Epidermal melanocyte (primary cell): ENCODE measurements at regions not wholly inside any gene's neighbourhood (a gene's known extent, or its start where the extent isn't known, plus 50 kb on each side); places are given as distances from the start of the nearest gene placed in this dataset.

Experiments used
- DNase-seq: peaks from one replicate; pipeline ENCODE4 v3.0.0; 2011; ENCODE audit warnings: low spot score; ENCODE audit not compliant: insufficient read length

DNA sequence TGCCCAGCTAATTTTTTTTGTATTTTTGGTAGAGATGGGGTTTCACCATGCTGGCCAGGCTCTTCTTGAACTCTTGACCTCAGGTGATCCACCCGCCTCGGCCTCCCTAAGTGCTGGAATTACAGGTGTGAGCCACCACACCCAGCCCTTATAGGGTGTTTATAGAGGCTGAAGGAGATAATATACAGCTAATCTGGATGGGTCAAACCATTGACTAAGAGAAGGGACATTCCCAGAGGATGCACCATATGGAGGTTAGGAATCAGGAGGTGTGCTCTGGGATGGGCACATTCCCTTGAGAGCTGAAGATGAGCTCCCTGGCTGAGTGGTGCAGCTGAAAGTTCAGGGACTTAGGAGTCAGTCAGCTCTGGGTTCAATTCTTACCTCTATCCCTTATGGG is 68.3 kb upstream of the SHISA3 start:
- DNase-seq, result no peak

DNA sequence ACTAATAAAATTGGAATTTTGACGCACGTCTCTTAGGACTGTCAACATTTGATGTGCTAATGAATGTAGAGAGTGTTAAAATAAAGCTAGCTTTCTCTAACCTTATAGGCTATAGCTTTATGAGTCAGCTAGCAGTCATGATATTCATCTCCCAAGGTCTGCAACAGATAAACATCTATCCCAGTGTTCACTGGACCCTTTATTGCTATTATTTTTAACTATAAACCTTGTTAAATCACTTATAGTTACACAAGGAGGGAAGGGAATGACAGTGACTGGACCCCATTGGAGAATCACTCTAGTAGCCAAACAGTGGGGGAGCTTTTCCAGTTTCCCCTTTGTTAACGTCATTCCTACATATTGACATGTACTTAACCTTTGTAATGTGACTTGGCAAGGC is 67.9 kb upstream of the SHISA3 start:
- no peak for DNase-seq

DNA sequence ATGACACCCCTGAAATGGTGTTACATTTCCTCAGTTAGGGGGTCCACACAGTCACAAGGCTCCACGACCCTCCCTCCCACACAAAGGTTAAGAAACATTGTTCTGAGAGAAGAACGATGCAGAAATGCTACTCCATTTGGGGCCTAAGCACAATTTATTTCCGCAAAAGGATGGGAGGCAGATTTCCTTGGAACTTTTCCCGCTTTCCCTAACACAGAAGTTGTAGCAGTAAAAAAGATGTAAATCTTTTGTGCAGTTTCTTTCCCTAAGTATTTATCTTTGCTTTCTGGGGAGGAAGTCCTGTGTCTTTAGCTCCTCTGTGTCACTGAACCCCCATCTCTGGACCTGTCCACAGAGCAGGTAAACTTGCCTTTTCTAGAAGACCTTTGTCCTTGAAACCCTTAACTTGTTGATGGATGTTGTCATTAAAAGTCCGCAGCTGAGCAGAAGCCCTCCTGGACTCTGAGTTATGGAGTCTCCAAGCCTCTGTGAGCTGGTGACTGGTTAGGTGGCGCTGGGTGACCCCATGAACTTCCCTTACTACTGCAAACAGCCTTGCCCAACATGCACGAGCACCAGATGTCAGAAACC is 67.2 kb upstream of the SHISA3 start:
- no peak for DNase-seq

DNA sequence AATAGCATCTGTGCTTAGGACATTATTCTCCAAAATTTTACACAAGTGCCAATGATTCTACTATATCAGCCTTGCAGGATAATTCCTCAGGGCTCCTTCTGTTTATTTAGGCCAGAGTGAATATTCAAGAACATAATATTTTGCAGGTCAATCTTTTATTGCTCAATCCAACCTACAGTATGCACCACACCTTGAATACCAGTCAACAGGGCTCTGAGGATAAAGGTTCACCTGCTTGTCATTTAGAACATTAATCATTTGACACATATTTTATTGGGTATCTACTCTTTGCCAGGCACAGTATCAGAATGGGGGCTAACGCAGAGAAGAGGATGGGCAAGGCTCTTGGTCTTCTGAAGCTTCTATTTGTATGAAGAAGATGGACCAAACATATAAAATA is 66.2 kb upstream of the SHISA3 start:
- DNase-seq, result no peak

DNA sequence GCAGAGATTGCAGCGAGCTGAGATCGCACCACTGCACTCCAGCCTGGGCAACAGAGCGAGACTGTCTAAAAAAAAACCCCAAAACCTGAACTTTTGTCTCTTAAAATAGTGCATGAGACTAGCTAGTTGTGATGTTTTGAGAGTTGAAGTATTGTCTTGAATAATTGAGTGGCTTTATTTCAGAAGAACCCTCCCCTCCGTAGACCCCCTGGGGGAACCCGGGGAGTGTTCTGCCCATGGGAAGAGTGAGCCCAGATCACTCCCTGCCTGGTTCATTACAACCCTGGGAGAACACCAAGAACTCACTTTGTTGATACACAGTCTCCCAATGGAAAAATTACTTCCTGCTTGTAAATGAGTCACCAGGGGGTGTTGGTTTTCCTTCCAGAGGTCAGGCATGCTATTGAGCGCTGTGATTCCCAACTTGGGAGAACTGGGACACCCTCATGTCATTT is 65.3 kb upstream of the SHISA3 start:
- DNase-seq, result no peak

DNA sequence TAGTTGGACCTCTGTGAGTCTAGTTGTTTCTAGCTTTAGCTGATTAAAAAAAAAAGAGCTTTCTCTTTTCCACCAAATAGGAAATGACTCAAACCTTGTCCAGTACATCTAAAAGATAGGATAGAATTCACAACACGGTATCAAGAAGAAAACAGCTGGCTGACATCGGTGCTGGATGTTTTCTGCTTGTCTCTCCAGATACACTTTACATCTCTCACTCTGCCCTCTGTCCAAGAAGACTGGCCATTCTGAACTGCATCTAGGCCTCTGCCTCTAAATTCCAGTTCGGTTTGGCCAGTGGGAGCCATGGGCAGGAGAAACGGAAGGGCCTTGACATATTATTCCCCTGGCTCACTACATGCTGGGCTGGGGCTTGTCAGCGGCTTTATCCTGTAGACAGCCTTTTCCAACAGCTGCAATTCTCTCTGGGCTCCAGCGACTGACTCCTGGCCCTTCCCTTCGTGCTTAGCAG is 57.3 kb upstream of the SHISA3 start:
- DNase-seq, result no peak

DNA sequence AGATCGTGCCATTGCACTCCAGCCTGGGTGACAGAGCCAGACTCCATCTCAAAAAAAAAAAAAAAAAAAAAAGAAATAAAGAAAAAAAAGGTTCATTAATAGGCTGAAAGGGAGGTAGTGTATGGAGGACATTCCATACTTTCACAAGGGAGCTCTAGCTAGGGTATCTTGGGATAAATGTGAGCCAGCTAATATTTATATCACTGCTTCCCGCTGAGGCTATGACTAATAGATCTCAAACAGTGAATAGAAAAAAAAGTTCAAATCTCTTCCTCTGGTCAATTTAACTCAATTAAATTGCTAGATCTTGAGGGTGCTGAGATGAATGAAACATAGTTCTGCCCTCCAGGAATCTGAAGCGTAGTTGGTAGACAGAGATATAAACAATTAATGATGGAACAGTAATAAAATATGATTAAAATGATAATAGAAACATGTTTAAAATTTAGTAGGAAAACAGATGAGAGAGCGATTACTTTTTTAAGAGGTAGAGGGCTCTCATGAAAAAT is 55.7 kb upstream of the SHISA3 start:
- no peak for DNase-seq

DNA sequence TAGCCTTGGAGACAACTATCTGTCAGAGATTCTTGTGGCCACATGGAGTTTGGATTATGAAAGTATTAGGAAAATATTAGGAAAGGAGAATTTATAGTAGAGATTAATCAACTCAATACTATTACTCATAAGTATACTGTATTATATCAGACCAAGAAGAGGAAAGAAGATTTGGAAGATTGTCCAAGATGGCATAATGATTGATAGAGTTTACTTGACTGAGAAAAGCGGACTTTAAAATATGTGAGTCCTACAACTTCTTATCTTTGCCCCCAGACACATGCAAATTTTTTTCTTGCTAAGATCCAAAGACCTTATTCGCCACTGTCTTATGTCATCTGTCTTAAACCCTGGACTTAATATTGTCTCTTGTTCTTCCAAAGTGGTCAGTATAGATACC is 54.8 kb upstream of the SHISA3 start:
- no peak for DNase-seq

DNA sequence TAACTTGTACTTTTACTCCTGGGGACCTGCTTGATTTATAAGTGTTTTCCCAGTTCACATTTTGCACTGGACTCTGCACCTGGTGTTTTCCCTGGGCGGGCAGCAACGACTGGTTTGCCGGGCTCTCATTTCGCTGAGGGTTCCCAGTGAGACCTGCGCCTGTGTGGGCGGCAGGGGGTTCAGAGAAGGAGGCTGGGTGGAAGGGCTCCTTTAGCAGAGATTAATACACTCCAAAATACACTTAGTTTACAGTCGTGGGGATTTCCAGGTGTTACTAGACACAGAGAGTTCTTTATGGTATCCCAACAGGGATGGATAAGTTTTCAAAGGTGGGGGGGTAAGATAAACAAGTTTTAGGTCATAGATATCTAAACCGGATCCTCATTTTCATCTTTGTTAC is 53.0 kb upstream of the SHISA3 start:
- DNase-seq, result no peak

DNA sequence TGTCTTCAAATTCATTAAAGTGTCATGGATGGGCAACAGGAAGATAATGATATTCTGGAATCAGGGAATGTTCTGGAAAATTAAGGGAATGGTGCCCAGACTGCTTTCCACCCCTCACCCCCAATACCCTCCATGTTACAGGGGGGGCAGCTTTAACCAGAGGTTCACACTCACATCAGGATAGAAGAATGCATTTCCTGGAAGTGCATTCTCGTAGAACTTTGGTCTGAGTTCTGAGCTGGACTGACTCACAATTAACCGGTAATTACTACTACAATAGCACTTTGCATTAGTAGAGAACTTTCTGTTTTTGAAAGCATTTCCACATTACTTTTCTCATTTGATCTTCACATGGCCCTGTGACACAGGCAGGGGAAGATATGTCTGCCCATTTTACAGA is 52.5 kb upstream of the SHISA3 start:
- DNase-seq, result no peak

DNA sequence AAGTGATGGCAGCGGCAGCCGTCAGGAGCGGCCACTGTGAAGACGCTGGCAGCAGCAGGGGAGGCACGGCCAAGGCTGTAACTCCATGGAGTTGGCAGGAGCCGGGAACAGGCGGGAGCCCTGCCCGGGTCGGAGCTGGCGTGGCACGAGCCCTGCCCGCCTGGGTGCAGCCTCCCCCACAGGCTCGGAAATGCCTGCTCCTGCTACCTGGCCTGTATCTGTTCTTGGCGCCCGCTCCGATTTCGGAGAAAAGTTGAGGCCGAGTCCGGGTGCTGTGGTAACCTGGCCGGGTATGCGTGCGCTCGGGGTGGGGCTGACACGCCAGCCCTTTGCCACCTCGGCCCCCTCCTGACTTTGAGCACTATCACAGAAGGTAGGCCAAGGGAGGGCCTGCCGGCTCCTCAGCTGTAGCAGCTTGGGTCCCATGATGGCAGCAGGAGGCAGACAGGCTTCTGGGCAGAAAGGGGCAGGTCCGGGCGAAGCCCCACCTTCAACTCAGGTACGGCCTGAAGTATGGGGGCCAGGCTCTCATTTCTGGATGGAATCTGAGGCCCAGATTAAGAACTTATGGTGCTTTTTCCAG is 51.2 kb upstream of the SHISA3 start:
- no peak for DNase-seq

DNA sequence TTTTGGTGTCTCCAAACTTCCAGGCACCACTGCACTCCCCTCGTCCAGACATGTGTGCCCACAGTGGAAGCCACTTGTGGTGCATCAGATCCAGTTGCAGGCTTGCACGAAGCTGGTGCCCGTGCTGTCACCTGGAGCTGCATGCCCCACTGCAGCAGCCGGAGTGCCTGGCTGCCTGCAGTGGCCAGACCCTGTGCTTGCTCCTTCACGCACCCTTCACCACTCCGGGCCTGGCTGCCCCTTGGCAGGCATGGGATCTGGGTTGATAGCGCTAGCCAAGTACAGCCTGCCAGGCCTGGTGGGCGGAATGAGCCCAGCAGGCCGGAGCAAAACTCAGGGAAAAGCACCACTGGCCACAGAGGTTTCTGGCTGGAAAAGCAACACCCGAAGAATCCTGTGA is 50.2 kb upstream of the SHISA3 start:
- DNase-seq, result no peak
